OCI-M2 (cell line): ENCODE measurements at regions not wholly inside any gene's neighbourhood (a gene's known extent, or its start where the extent isn't known, plus 50 kb on each side); places are given as distances from the start of the nearest gene placed in this dataset.

Experiments used
- DNase-seq: peaks from one replicate; lab custom pipeline; 2025; ENCODE audit not compliant: unreplicated experiment; lab: John Stamatoyannopoulos, UW

- DNase-seq: no peak
Observed at GRCh38 chr14:97544571-97544970, 747.4 kb downstream of the VRK1 start.

DNA sequence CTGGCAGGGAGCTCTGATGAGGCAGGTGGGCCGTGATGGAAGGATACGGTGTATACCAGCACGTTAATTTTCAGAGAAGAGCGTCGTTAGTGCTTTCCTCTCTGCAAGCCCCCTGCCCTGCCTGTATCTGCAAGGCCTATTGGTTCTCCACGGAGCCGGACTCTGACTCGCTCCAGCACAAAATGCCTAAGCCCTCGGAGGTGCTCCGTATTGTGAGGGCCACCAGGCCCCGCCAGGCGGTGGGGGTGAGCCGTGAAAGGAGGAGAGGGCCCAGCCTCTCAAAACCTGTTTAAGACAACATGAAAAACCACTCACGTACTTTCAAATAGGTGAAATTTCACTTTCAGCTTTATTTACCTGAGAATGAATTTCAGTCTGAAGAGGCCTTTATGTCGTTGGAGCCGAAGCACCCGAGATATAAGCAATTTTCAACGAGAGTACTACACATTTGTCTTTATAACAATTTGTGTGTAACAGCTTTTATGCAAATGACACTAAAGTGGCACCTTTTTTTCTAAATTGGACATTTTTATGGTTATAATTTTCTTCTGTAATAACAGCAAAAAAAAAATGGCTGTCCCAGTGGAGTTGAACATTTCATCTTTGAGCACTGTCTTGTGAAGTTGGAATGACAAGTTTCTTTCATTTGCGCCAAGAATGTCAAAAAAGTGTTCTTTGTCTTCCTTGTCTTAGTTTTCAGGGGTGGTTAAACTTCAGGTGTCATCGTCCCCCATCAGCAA is 749.5 kb downstream of the VRK1 start:
- no peak for DNase-seq

DNA sequence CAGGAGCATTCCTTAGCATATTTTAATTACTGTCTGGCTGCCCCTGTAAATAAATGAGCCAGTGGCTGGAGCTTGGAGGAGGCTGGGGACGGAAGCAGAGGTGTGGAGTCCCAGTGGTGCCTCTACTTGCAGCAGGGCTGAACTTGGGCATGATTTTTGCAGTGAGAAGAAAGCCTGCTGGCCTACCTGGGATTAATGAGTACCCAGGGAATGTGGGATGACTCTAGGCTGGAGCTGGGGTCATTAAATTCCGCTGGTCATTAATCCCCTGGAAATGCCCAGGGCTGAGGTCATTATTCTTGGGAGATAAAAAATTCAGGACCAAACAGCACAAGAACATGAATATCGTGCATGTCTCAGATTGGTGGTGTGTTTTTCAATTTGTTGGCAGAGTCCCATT is 753.3 kb downstream of the VRK1 start:
- no peak for DNase-seq

GRCh38 chr14:97554597-97554996 is 757.4 kb downstream of the VRK1 start:
- no peak for DNase-seq

- no peak for DNase-seq
Observed at GRCh38 chr14:97564334-97564733, 767.2 kb downstream of the VRK1 start.

DNA sequence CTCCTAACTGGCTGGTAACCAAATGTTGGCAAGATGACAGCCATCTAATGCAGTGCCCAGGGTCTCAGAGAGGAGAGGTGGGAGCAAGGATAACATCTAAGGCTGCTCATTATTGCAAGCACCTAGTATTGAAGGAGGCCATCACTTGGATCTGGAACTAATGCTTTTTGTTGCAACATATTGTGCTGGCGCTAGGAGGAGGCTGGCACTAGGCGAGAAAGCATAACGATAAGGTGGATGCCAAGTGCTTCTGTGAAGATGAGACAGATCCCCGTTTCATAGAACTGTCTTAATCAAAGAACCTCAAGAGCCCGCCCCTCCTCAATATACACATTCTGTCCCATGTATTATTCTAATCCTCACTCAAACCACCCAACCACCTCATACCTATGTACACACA is 774.0 kb downstream of the VRK1 start:
- DNase-seq: no peak

DNA sequence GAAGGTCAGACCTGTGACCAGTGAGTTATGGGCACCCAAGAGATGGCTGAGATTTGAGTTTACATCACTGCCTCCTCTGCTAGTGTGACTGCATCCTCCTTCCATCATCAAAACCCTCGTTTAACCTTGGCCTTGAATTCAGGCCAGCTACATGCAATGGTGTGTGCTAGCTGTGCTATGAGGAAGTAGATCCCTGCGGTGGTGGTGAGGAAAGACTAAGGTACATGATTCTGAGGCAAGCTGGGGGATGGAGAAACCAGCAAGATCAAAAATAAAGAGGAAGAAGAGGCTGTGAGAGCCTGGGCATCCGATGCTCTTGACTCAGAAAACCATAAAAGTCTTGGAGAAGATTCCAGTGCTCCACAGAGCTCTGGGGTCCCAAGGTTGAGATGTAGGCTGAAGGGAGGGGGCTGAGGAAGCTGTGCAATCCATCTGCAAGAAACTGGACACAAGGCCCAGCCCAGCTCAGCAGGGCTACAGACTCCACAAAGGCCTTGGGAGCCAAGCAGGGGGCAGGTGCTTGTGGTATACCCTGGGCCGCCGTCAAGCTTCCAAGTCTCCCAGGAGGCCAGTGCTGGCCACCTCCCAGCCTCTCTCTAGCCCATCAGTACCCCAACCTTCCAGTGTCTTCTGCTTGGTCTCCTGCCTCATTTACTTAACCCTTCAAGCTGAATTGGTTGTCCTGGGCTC is 774.8 kb downstream of the VRK1 start:
- no peak for DNase-seq

DNA sequence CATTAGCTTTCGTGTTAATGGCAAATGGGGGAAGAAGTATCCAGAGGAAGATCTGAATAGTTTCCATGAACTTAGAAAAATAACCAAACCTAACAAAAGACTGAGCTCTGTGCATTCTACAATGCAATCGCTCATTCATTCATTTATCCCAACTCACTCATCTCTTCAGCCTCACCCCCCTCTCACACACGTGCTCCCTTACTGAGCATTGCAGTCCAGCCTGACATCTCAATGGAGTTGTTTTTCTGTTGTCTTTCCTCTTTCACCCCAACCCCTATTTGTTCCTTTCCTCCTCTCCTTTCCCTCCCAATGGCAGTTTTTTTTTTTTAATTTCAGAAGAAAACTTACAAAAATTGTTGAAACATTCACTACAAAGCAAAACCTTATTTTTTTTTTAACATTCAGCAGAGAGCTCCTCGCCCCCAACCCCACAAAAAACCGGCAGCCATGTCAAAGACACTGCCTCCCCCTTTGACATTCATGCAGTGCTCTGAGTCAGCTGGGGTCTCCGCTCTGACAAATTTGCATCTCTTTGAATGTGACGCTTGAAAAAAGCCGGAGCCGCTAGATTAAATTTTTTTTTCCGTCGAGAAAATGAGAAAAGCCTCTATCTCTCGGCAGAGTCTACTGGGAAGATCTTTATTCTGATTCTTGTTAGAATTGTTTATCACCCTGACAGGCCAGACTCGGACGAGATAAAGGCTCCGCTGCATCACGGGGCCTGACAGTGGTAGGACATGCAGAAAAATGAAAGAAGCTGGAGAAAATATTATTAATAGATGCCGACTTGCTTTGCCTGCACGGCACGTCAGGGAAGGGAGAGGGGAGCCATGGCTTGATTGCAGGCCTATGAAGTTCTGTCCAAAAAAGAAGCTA is 775.6 kb downstream of the VRK1 start:
- DNase-seq: no peak

DNA sequence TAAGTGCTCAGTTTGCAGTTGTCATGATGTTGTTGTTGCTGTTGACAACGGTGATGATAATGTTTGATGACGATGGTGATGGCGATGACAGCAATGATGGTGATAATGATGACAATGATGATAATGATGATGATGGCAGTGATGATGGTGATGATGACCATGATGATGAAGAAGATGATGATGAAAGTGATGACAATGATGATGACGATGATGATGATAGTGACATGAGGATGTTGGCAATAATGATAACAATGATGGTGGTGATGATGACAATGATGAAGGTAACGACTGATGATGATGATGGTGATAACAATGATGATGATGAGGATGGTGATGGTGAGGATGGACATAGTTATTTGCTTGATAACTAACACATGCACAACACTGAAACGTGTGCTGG is 778.5 kb downstream of the VRK1 start:
- DNase-seq: no peak

DNA sequence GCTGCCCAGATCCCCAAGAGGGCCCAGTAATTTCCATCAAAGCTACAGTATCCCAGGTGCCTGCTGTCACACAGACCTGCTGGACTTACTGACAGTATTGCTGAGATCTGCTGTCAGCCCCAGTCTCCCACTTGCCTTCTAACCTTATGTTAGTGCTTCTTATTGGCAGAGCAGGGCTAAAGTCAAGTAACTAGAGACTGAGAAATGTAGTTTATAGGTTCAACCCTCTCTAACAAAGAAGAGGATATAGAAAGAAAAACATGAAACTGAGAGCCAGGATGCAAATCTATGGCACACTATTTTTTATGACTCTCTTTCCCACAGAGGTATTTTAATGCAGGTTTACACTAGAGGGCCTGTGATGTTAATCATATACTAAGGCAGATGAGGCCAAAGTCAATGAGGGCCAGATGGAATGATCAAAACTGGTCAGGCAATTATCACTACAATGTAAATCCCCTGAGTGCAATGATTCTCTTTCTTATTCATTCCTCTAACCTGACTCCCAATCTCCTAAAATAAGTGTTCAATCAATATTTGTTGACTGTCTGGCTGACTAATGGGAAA is 781.9 kb downstream of the VRK1 start:
- no peak for DNase-seq

DNA sequence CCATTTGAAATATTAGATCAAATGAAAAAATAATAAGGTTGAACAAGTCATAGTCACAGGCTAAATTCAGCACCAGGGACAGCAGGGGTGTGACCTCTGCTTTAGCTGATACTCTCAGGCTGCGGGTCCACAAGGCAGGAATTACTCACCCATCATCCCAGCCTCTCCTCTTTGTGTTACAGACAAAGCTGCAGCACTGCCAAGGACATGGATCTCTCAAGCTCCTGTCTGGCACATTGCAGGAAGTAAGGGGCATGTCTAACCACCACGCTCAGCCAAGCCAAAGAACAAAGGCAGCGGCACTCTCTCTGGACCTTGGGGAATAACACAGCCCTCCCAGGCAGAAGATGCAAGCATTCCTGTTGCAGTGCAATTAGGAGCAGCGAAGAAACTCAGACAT is 783.8 kb downstream of the VRK1 start:
- no peak for DNase-seq

GRCh38 chr14:97582022-97582421 is 784.8 kb downstream of the VRK1 start:
- DNase-seq: no peak

- DNase-seq: no peak
Observed at GRCh38 chr14:97584528-97584927, 787.3 kb downstream of the VRK1 start.

GRCh38 chr14:97592341-97592980 is 795.3 kb downstream of the VRK1 start:
- no peak for DNase-seq

DNA sequence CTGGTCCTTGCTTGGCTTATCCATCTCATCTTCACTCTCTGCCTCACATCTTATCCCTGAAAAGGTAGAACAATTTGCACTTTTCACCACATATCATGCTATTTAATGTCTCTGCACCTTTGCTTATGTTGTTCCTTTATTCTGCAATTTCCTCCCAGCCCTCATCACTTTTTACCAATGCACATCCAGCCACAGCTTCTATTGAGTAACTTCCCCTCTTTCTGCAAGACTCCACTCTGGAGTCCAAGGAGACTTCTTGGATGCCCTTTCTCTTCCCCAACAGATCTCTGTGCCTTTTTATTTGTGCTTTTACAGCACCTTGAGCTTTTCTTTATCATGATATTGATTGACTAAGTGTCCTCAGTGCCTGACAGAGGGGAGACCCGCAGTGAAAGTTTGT is 797.1 kb downstream of the VRK1 start:
- DNase-seq: no peak

GRCh38 chr14:97602438-97603117 is 805.4 kb downstream of the VRK1 start:
- no peak for DNase-seq

DNA sequence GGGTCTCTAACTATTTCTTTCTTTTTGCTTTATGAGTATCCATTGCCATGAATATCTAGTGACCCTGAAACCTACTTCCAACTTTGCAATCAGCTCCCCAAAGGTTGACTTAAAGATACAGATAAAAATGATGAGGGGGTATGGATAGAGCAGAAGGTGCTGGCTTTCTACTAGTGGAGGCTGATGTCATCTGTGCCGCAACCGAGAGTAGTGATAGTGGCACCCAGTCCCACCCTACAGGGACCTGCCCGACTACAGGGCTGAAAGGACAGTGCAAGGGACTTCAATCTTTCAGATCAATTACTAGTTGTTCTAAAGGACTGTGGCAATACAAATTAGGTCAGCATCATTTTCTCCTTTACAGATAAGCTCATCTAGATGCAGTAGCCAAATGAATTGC is 806.0 kb downstream of the VRK1 start:
- DNase-seq: no peak

DNA sequence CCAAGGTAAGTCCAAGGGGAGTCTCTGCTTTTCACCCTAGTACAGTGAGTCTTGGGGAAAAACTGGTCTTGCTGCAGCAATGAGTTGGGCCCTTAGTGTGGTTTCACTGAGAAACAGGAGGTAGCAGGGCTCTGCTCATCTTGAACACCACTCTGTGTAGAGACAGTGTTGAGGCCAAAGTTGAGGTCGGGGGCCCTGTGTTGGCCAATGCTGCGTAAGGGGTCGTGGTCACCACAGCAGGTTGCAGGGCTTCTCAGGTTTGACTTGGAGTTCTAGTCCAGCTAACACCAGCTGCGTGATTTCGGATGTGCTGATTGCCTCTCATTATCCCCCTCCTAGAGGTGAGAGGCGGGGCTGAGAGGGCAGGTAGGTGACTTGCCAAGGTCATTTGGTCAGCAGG is 807.5 kb downstream of the VRK1 start:
- DNase-seq: no peak

DNA sequence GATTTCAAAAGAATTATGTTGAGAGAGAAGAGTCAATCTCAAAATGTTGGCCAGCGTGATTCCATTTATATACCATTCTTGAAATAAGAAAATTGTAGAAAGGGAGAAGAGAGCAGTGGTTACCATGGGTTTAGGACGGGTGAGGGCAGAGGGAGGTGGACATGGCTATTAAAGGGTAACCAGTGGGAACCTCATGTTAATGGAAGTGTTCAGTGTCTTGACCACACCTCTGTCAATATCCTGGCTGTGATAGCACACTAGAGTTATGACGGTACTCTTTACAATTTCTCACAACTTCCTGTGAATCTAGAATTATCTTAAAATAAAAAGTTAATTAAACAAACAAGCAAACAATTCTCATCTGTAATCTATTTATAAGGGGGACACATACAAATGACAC is 821.2 kb downstream of the VRK1 start:
- no peak for DNase-seq

DNA sequence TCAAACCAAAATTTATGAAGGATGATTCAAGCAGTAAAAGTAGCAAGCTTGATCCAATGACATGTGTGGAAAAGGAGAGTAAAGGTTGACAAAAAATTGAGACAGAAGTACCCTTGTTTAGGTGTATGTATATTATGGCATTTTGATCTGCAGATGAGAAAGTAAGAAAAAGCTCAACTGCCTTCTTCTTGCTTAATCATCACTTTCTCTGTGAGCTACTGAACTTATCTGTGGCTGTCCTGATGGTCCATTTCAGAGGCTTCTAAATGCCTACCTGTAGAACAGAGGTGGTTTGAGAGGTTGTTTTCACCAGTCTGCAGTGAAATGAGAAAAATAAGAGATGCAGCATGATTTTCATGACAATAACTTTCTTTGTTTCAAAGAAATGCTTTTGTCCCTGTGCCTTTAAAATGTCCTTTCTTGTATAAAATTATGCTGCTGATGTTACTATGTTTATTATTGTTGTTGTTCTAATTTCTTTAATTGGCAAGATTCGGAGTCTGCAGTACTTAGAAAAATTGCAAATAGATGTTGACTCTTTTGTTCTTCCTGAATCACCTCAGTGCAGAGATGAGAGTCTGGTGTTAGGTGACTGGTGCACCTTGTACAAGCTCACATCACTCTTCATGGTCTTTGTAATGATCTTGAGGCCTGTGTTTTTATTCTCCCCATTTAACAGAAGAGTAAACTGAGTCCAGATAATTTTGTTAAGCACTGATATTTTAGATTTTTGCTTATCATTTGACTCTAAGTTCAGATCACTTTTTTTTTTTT is 821.9 kb downstream of the VRK1 start:
- no peak for DNase-seq
